ENCODE measurements at regions not wholly inside any gene's neighbourhood (a gene's known extent, or its start where the extent isn't known, plus 50 kb on each side); places are given as distances from the start of the nearest gene placed in this dataset.

- no peak for DNase-seq
- Histone ChIP-seq H3K4me3 (ENCODE audit: insufficient read depth, low read depth, low read length) (no peak overlapping the region), H3K27me3 (ENCODE audit: control insufficient read depth, insufficient read depth, low read length) (no peaks in the 10 kb centered on the region), H3K36me3 (replicated peaks; ENCODE audit: control insufficient read depth, insufficient read depth, low read length) (no peaks in the 10 kb centered on the region)
These were observed 101.5 kb downstream of the CCNA1 start for GRCh38 chr13:36533806-36534205.

GRCh38 chr13:36536546-36536945 lies 104.3 kb downstream of the CCNA1 start:
- H3K36me3 ChIP-seq (replicated peaks; ENCODE audit: control insufficient read depth, insufficient read depth, low read length) = no peaks in the 10 kb centered on the region
- no peak for DNase-seq
- H3K27me3 ChIP-seq (ENCODE audit: control insufficient read depth, insufficient read depth, low read length) = no peaks in the 10 kb centered on the region

GRCh38 chr13:36543671-36544070 lies 111.4 kb downstream of the CCNA1 start:
- no peak overlapping the region for H3K4me3 ChIP-seq (ENCODE audit: insufficient read depth, low read depth, low read length)
- DNase-seq = no peak
- no peaks in the 10 kb centered on the region for H3K27me3 ChIP-seq (ENCODE audit: control insufficient read depth, insufficient read depth, low read length)
- no peaks in the 10 kb centered on the region for H3K36me3 ChIP-seq (replicated peaks; ENCODE audit: control insufficient read depth, insufficient read depth, low read length)

More at GRCh38 chr13:36536546-36536945, 104.3 kb downstream of the CCNA1 start:
- H3K4me3 ChIP-seq (ENCODE audit: insufficient read depth, low read depth, low read length) = no peak overlapping the region

GRCh38 chr13:36548129-36548528 lies 115.8 kb downstream of the CCNA1 start:
- H3K27me3 ChIP-seq (ENCODE audit: control insufficient read depth, insufficient read depth, low read length) = no peaks in the 10 kb centered on the region
- H3K4me3 ChIP-seq (ENCODE audit: insufficient read depth, low read depth, low read length) = no peak overlapping the region
- H3K36me3 ChIP-seq (replicated peaks; ENCODE audit: control insufficient read depth, insufficient read depth, low read length) = no peaks in the 10 kb centered on the region
- DNase-seq = no peak

GRCh38 chr13:36549126-36549702 lies 116.9 kb downstream of the CCNA1 start:
- no peaks in the 10 kb centered on the region for H3K27me3 ChIP-seq (ENCODE audit: control insufficient read depth, insufficient read depth, low read length)
- no peaks in the 10 kb centered on the region for H3K36me3 ChIP-seq (replicated peaks; ENCODE audit: control insufficient read depth, insufficient read depth, low read length)
- H3K4me3 ChIP-seq (ENCODE audit: insufficient read depth, low read depth, low read length) = no peak overlapping the region
- no peak for DNase-seq

GRCh38 chr13:36549755-36550154 lies 117.5 kb downstream of the CCNA1 start:
- DNase-seq = no peak
- H3K27me3 ChIP-seq (ENCODE audit: control insufficient read depth, insufficient read depth, low read length) = no peaks in the 10 kb centered on the region
- no peak overlapping the region for H3K4me3 ChIP-seq (ENCODE audit: insufficient read depth, low read depth, low read length)
- no peaks in the 10 kb centered on the region for H3K36me3 ChIP-seq (replicated peaks; ENCODE audit: control insufficient read depth, insufficient read depth, low read length)

- H3K4me3 ChIP-seq (ENCODE audit: insufficient read depth, low read depth, low read length) = no peak overlapping the region
- no peak for DNase-seq
- H3K27me3 ChIP-seq (ENCODE audit: control insufficient read depth, insufficient read depth, low read length) = no peaks in the 10 kb centered on the region
- no peaks in the 10 kb centered on the region for H3K36me3 ChIP-seq (replicated peaks; ENCODE audit: control insufficient read depth, insufficient read depth, low read length)
These were observed 117.9 kb downstream of the CCNA1 start for GRCh38 chr13:36550177-36550576.

- DNase-seq = no peak
- Histone ChIP-seq H3K36me3 (replicated peaks; ENCODE audit: control insufficient read depth, insufficient read depth, low read length) (no peaks in the 10 kb centered on the region), H3K27me3 (ENCODE audit: control insufficient read depth, insufficient read depth, low read length) (no peaks in the 10 kb centered on the region), H3K4me3 (ENCODE audit: insufficient read depth, low read depth, low read length) (no peak overlapping the region)
These were observed 119.2 kb downstream of the CCNA1 start for GRCh38 chr13:36551445-36551844.

- H3K36me3 ChIP-seq (replicated peaks; ENCODE audit: control insufficient read depth, insufficient read depth, low read length) = no peaks in the 10 kb centered on the region
- no peak for DNase-seq
- H3K4me3 ChIP-seq (ENCODE audit: insufficient read depth, low read depth, low read length) = no peak overlapping the region
- H3K27me3 ChIP-seq (ENCODE audit: control insufficient read depth, insufficient read depth, low read length) = no peaks in the 10 kb centered on the region
These were observed 120.0 kb downstream of the CCNA1 start for GRCh38 chr13:36552334-36552733.

- no peak for DNase-seq
- Histone ChIP-seq H3K4me3 (ENCODE audit: insufficient read depth, low read depth, low read length) (no peak overlapping the region), H3K36me3 (replicated peaks; ENCODE audit: control insufficient read depth, insufficient read depth, low read length) (no peaks in the 10 kb centered on the region), H3K27me3 (ENCODE audit: control insufficient read depth, insufficient read depth, low read length) (no peaks in the 10 kb centered on the region)
These were observed 120.3 kb upstream of the SERTM1 start for GRCh38 chr13:36553491-36553890.

GRCh38 chr13:36555151-36555986 lies 118.5 kb upstream of the SERTM1 start:
- Histone ChIP-seq H3K36me3 (replicated peaks; ENCODE audit: control insufficient read depth, insufficient read depth, low read length) (no peaks in the 10 kb centered on the region), H3K4me3 (ENCODE audit: insufficient read depth, low read depth, low read length) (no peak overlapping the region), H3K27me3 (ENCODE audit: control insufficient read depth, insufficient read depth, low read length) (no peaks in the 10 kb centered on the region)
- DNase-seq = no peak

GRCh38 chr13:36559375-36559774 lies 114.4 kb upstream of the SERTM1 start:
- H3K36me3 ChIP-seq (replicated peaks; ENCODE audit: control insufficient read depth, insufficient read depth, low read length) = no peaks in the 10 kb centered on the region
- no peak for DNase-seq
- no peak overlapping the region for H3K4me3 ChIP-seq (ENCODE audit: insufficient read depth, low read depth, low read length)
- no peaks in the 10 kb centered on the region for H3K27me3 ChIP-seq (ENCODE audit: control insufficient read depth, insufficient read depth, low read length)

- no peak for DNase-seq
- Histone ChIP-seq H3K4me3 (ENCODE audit: insufficient read depth, low read depth, low read length) (no peak overlapping the region), H3K36me3 (replicated peaks; ENCODE audit: control insufficient read depth, insufficient read depth, low read length) (no peaks in the 10 kb centered on the region), H3K27me3 (ENCODE audit: control insufficient read depth, insufficient read depth, low read length) (no peaks in the 10 kb centered on the region)
These were observed 106.3 kb upstream of the SERTM1 start for GRCh38 chr13:36567485-36567884.

- no peaks in the 10 kb centered on the region for H3K36me3 ChIP-seq (replicated peaks; ENCODE audit: control insufficient read depth, insufficient read depth, low read length)
- no peak for DNase-seq
- no peak overlapping the region for H3K4me3 ChIP-seq (ENCODE audit: insufficient read depth, low read depth, low read length)
- H3K27me3 ChIP-seq (ENCODE audit: control insufficient read depth, insufficient read depth, low read length) = no peaks in the 10 kb centered on the region
These were observed 103.3 kb upstream of the SERTM1 start for GRCh38 chr13:36570489-36570888.

GRCh38 chr13:36571444-36571843 lies 102.4 kb upstream of the SERTM1 start:
- DNase-seq = no peak
- no peaks in the 10 kb centered on the region for H3K36me3 ChIP-seq (replicated peaks; ENCODE audit: control insufficient read depth, insufficient read depth, low read length)
- H3K4me3 ChIP-seq (ENCODE audit: insufficient read depth, low read depth, low read length) = no peak overlapping the region
- H3K27me3 ChIP-seq (ENCODE audit: control insufficient read depth, insufficient read depth, low read length) = no peaks in the 10 kb centered on the region
